H9 (cell line): ENCODE measurements at regions not wholly inside any gene's neighbourhood (a gene's known extent, or its start where the extent isn't known, plus 50 kb on each side); places are given as distances from the start of the nearest gene placed in this dataset.

ENCODE experiments used
- DNase-seq: peaks from one replicate; pipeline ENCODE4 v3.0.0-alpha.2; 2017
- H2AFZ ChIP-seq: one replicate; pipeline ENCODE4 v1.6.1; 2013; ENCODE audit warnings: mild to moderate bottlenecking, low read length, control low read depth, moderate library complexity
- H2AK5ac ChIP-seq: 2 replicates; pipeline ENCODE4 v1.6.1; 2013; ENCODE audit warnings: low read length, control low read depth, mixed read lengths; ENCODE audit not compliant: insufficient read length
- H2BK120ac ChIP-seq: one replicate; pipeline ENCODE4 v1.6.1; 2013; ENCODE audit warnings: low read depth, mild to moderate bottlenecking, low read length, control low read depth, inconsistent platforms; ENCODE audit not compliant: poor library complexity, severe bottlenecking
- H2BK12ac ChIP-seq: 2 replicates; pipeline ENCODE4 v1.6.1; 2013; ENCODE audit warnings: low read length, control low read depth, mixed read lengths, low read depth; ENCODE audit not compliant: insufficient read length
- H2BK15ac ChIP-seq: 2 replicates; pipeline ENCODE4 v1.6.1; 2013; ENCODE audit warnings: low read depth, low read length, control low read depth
- H2BK20ac ChIP-seq: one replicate; pipeline ENCODE4 v1.6.1; 2013; ENCODE audit warnings: low read depth, mild to moderate bottlenecking, low read length, control low read depth, inconsistent platforms; ENCODE audit not compliant: poor library complexity, severe bottlenecking
- H2BK5ac ChIP-seq: 2 replicates; pipeline ENCODE4 v1.6.1; 2013; ENCODE audit warnings: low read length, control low read depth, mixed read lengths; ENCODE audit not compliant: insufficient read length
- H3K14ac ChIP-seq: 2 replicates; pipeline ENCODE4 v1.6.1; 2013; ENCODE audit warnings: low read length, control low read depth; ENCODE audit not compliant: insufficient read depth
- H3K18ac ChIP-seq: 2 replicates; pipeline ENCODE4 v1.6.1; 2013; ENCODE audit warnings: low read depth, mild to moderate bottlenecking, mixed read lengths, low read length, control low read depth; ENCODE audit not compliant: insufficient read length
- H3K23ac ChIP-seq: 2 replicates; pipeline ENCODE4 v1.6.1; 2013; ENCODE audit warnings: low read length, control low read depth, mixed read lengths, low read depth; ENCODE audit not compliant: insufficient read length
- H3K23me2 ChIP-seq: 2 replicates; pipeline ENCODE4 v1.6.1; 2013; ENCODE audit warnings: low read depth, mild to moderate bottlenecking, mixed read lengths, low read length, control low read depth; ENCODE audit not compliant: insufficient read length, poor library complexity, severe bottlenecking
- H3K27ac ChIP-seq: 2 replicates; pipeline ENCODE4 v1.5.1; 2013; ENCODE audit warnings: low read length, control low read depth, mixed read lengths, low read depth; ENCODE audit not compliant: insufficient read length
- H3K27me3 ChIP-seq: 2 replicates; pipeline ENCODE4 v1.6.1; 2013; ENCODE audit warnings: low read length, control low read depth, inconsistent platforms; ENCODE audit not compliant: insufficient read depth
- H3K4ac ChIP-seq: 2 replicates; pipeline ENCODE4 v1.6.1; 2013; ENCODE audit warnings: low read depth, mild to moderate bottlenecking, control low read depth, inconsistent platforms, low read length, moderate library complexity
- H3K4me1 ChIP-seq: 2 replicates; pipeline ENCODE4 v1.6.1; 2013; ENCODE audit warnings: low read length, control low read depth, inconsistent platforms; ENCODE audit not compliant: insufficient read depth
- H3K4me2 ChIP-seq: 2 replicates; pipeline ENCODE4 v1.6.1; 2013; ENCODE audit warnings: low read length, control low read depth, mixed read lengths; ENCODE audit not compliant: insufficient read length, insufficient read depth
- H3K56ac ChIP-seq: 2 replicates; pipeline ENCODE4 v1.6.1; 2013; ENCODE audit warnings: low read depth, mild to moderate bottlenecking, mixed read lengths, low read length, control low read depth; ENCODE audit not compliant: insufficient read length
- H3K79me1 ChIP-seq: 2 replicates; pipeline ENCODE4 v1.6.1; 2013; ENCODE audit warnings: low read depth, mild to moderate bottlenecking, moderate library complexity, low read length, control low read depth, inconsistent platforms; ENCODE audit not compliant: insufficient read depth, poor library complexity, severe bottlenecking
- H3K79me2 ChIP-seq: 2 replicates; pipeline ENCODE4 v1.6.1; 2013; ENCODE audit warnings: low read length, control low read depth, inconsistent platforms; ENCODE audit not compliant: insufficient read depth
- H3K9ac ChIP-seq: 2 replicates; pipeline ENCODE4 v1.6.1; 2013; ENCODE audit warnings: low read length, control low read depth, mixed read lengths; ENCODE audit not compliant: insufficient read length; ENCODE audit errors: extremely low read depth
- H3K9me3 ChIP-seq: one replicate; pipeline ENCODE4 v1.6.1; 2013; ENCODE audit warnings: low read depth, low read length, inconsistent platforms; ENCODE audit not compliant: control insufficient read depth
- H3T11ph ChIP-seq: one replicate; pipeline ENCODE4 v1.6.1; 2013; ENCODE audit warnings: mild to moderate bottlenecking, low read length, control low read depth, inconsistent platforms
- H4K20me1 ChIP-seq: one replicate; pipeline ENCODE4 v1.6.1; 2013; ENCODE audit not compliant: control insufficient read depth, insufficient read length, insufficient read depth
- H4K5ac ChIP-seq: 2 replicates; pipeline ENCODE4 v1.6.1; 2013; ENCODE audit warnings: low read depth, mild to moderate bottlenecking, mixed read lengths, low read length, control low read depth; ENCODE audit not compliant: insufficient read length
- H4K8ac ChIP-seq: replicated peaks from 2 replicates; pipeline ENCODE4 v1.6.1; 2013; ENCODE audit warnings: low read length, control low read depth, mixed read lengths, low read depth; ENCODE audit not compliant: insufficient read length
- H4K91ac ChIP-seq: 2 replicates; pipeline ENCODE4 v1.6.1; 2013; ENCODE audit warnings: low read depth, mild to moderate bottlenecking, moderate library complexity, mixed read lengths, low read length, control low read depth; ENCODE audit not compliant: insufficient read length
- H3K27ac Mint-ChIP-seq, 3 experiments: 2 replicates in 2 of 3; 3 replicates in 1 of 3; pipeline ENCODE4 v1.8.0; 2020 to 2021; ENCODE audit warnings: mixed read lengths in 3 of 3, mild to moderate bottlenecking in 1 of 3, moderate library complexity in 1 of 3
- H3K27me3 Mint-ChIP-seq: 2 replicates; pipeline ENCODE4 v1.8.0; 2021; ENCODE audit warnings: low read depth, mild to moderate bottlenecking, moderate library complexity, mixed read lengths
- H3K36me3 Mint-ChIP-seq, 3 experiments: 2 replicates in 2 of 3; 3 replicates in 1 of 3; pipeline ENCODE4 v1.8.0; 2020 to 2021; ENCODE audit warnings: low read depth in 3 of 3, mixed read lengths in 3 of 3; ENCODE audit not compliant: insufficient read depth in 1 of 3
- H3K4me1 Mint-ChIP-seq, 2 experiments: 2 replicates each; pipeline ENCODE4 v1.8.0; 2020; ENCODE audit warnings: mixed read lengths in 2 of 2
- H3K4me3 Mint-ChIP-seq, 2 experiments: 2 replicates in 1 of 2; 3 replicates in 1 of 2; pipeline ENCODE4 v1.8.0; 2020 to 2021; ENCODE audit warnings: mild to moderate bottlenecking in 2 of 2, mixed read lengths in 2 of 2, moderate library complexity in 1 of 2
- H3K9me3 Mint-ChIP-seq, 2 experiments: 2 replicates in 1 of 2; 3 replicates in 1 of 2; pipeline ENCODE4 v1.8.0; 2020; ENCODE audit warnings: mild to moderate bottlenecking in 2 of 2, mixed read lengths in 2 of 2, moderate library complexity in 1 of 2
- WGBS: extraction: QIAGEN DNeasy Blood & Tissue Kit; methylation state at CpG from one replicate; pipeline ENCODE4 v1.1.7; 2013; ENCODE audit warnings: missing lambda C conversion rate, low lambda C conversion rate, mixed read lengths; ENCODE audit not compliant: insufficient read length; ENCODE audit errors: extremely low coverage; 5-methylcytosine and 5-hydroxymethylcytosine counted together
- TF ChIP-seq, protein P1 (sequence below): fragments of 200-600 bp; sonication (generic); conservative IDR thresholded peaks from 3 replicates; pipeline ENCODE4 v1.8.0; 2021; ENCODE audit warnings: antibody characterized with exemption, mild to moderate bottlenecking

GRCh38 chr2:58669998-58670397 lies 428.9 kb upstream of the FANCL start:
- Histone ChIP-seq H2AFZ (no peak overlapping the region), H4K5ac (no peak overlapping the region), H4K8ac (no peak overlapping the region), H3K9ac (no peak overlapping the region), H3K9me3 (no peaks in the 10 kb centered on the region), H2BK120ac (no peak overlapping the region), H3K27ac (no peak overlapping the region), H3K18ac (no peak overlapping the region), H3T11ph (no peak overlapping the region), H3K23ac (no peak overlapping the region), H2AK5ac (no peak overlapping the region), H3K27me3 (no peaks in the 10 kb centered on the region), H4K20me1 (no peaks in the 10 kb centered on the region), H3K79me2 (no peaks in the 10 kb centered on the region), H3K4ac (no peak overlapping the region), H2BK15ac (no peak overlapping the region), H3K23me2 (no peaks in the 10 kb centered on the region), H2BK20ac (no peak overlapping the region), H3K14ac (no peak overlapping the region), H4K91ac (no peak overlapping the region), H3K4me1 (no peaks in the 10 kb centered on the region), H3K4me2 (no peak overlapping the region), H3K79me1 (no peaks in the 10 kb centered on the region), H3K56ac (no peak overlapping the region), H2BK12ac (no peak overlapping the region), H2BK5ac (no peak overlapping the region)
- no peaks in the 10 kb centered on the region for H3K4me1 Mint-ChIP-seq
- no peaks in the 10 kb centered on the region for H3K36me3 Mint-ChIP-seq
- H3K9me3 Mint-ChIP-seq: peaks cover 0 to 4% of the 10 kb centered on the region in 2 experiments; a peak in 1 of 5 replicates
- TF ChIP-seq, protein P1, sequence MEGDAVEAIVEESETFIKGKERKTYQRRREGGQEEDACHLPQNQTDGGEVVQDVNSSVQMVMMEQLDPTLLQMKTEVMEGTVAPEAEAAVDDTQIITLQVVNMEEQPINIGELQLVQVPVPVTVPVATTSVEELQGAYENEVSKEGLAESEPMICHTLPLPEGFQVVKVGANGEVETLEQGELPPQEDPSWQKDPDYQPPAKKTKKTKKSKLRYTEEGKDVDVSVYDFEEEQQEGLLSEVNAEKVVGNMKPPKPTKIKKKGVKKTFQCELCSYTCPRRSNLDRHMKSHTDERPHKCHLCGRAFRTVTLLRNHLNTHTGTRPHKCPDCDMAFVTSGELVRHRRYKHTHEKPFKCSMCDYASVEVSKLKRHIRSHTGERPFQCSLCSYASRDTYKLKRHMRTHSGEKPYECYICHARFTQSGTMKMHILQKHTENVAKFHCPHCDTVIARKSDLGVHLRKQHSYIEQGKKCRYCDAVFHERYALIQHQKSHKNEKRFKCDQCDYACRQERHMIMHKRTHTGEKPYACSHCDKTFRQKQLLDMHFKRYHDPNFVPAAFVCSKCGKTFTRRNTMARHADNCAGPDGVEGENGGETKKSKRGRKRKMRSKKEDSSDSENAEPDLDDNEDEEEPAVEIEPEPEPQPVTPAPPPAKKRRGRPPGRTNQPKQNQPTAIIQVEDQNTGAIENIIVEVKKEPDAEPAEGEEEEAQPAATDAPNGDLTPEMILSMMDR: no peak
- no CpG with 5 or more reads among the region's 5 CpGs for WGBS
- no peak overlapping the region for H3K4me3 Mint-ChIP-seq
- no peaks in the 10 kb centered on the region for H3K27me3 Mint-ChIP-seq
- no peak for DNase-seq
- H3K27ac Mint-ChIP-seq: no peak overlapping the region
